B cell (primary cell): ENCODE measurements at regions not wholly inside any gene's neighbourhood (a gene's known extent, or its start where the extent isn't known, plus 50 kb on each side); places are given as distances from the start of the nearest gene placed in this dataset.

Experiments used
- ATAC-seq: fragments of 200-7000 bp; cut with Tn5 transposase; one replicate; pipeline ENCODE4 v1.10.0; 2021; ENCODE audit warnings: low read depth, mild to moderate bottlenecking, moderate number of reproducible peaks, moderate library complexity
- CTCF ChIA-PET: fragments of 350-600 bp; sonication (Branson Sonifier 250); formaldehyde crosslinking; loops from one replicate; lab custom pipeline; 2021; ENCODE audit warnings: antibody characterized with exemption, inconsistent platforms; lab: Charles Lee
- POLR2A ChIA-PET: fragments of 350-600 bp; sonication (Branson Sonifier 250); formaldehyde crosslinking; loops from one replicate; lab custom pipeline; 2021; ENCODE audit warnings: antibody characterized with exemption; lab: Charles Lee
- DNase-seq: peaks from one replicate; pipeline ENCODE4 v3.0.0; 2013
- H2AFZ ChIP-seq: 2 replicates; pipeline ENCODE4 v1.6.1; 2012; ENCODE audit warnings: mild to moderate bottlenecking, low read depth, low read length; ENCODE audit not compliant: insufficient read depth, poor library complexity, severe bottlenecking
- H3K27ac ChIP-seq, 2 donors: 1 replicate in 1 of 2; 2 replicates in 1 of 2; pipeline ENCODE4 v1.5.1; 2012 to 2013; ENCODE audit warnings: low read length in 2 of 2, mild to moderate bottlenecking in 2 of 2, moderate library complexity in 1 of 2
- H3K27me3 ChIP-seq, 4 experiments: fragments of 200-600 bp in 1 of 4; sonication (generic) in 1 of 4; replicated peaks in 1 of 4; 1 replicate in 2 of 4; 2 replicates in 2 of 4; pipeline versions ENCODE4 v1.6.1 to v1.7.0; 2013 to 2016; ENCODE audit warnings: low read length in 3 of 4, mild to moderate bottlenecking in 2 of 4, mixed read lengths in 1 of 4, moderate library complexity in 1 of 4; ENCODE audit not compliant: insufficient read depth in 4 of 4, control insufficient read depth in 3 of 4; ENCODE audit errors: control extremely low read depth in 1 of 4
- H3K36me3 ChIP-seq, 2 experiments: replicated peaks in 1 of 2; 1 replicate in 1 of 2; 2 replicates in 1 of 2; pipeline versions ENCODE4 v1.6.1 to v1.7.1; 2013; ENCODE audit warnings: low read length in 1 of 2; ENCODE audit not compliant: insufficient read depth in 2 of 2, control insufficient read depth in 1 of 2; ENCODE audit errors: control extremely low read depth in 1 of 2, extremely low read depth in 1 of 2
- H3K4me1 ChIP-seq, 2 donors: fragments of 200-600 bp in 1 of 2; sonication (generic) in 1 of 2; 1 replicate in 1 of 2; 2 replicates in 1 of 2; pipeline versions ENCODE4 v1.5.1 to v1.6.1; 2013 to 2017; ENCODE audit warnings: low read length in 2 of 2; ENCODE audit not compliant: control insufficient read depth in 2 of 2, insufficient read depth in 2 of 2
- H3K4me2 ChIP-seq: replicated peaks from 2 replicates; pipeline ENCODE3; 2012; ENCODE audit warnings: mild to moderate bottlenecking, low read depth, low read length; ENCODE audit not compliant: poor library complexity, severe bottlenecking
- H3K4me3 ChIP-seq, 5 experiments: fragments of 200-600 bp in 1 of 5; sonication (generic) in 1 of 5; 1 replicate in 3 of 5; 2 replicates in 2 of 5; pipeline versions ENCODE4 v1.5.1 to v1.7.0; 2011 to 2016; ENCODE audit warnings: low read length in 4 of 5, mild to moderate bottlenecking in 4 of 5, low read depth in 2 of 5, control low read depth in 1 of 5, moderate library complexity in 1 of 5; ENCODE audit not compliant: insufficient read depth in 1 of 5; ENCODE audit errors: control extremely low read depth in 1 of 5, extremely low read depth in 1 of 5
- H3K79me2 ChIP-seq: fragments of 200-600 bp; sonication (generic); one replicate; pipeline ENCODE4 v1.6.0; 2016; ENCODE audit warnings: low read length; ENCODE audit not compliant: control insufficient read depth, insufficient read depth
- H3K9ac ChIP-seq: fragments of 200-600 bp; sonication (generic); 2 replicates; pipeline ENCODE4 v1.6.1; 2017; ENCODE audit warnings: mild to moderate bottlenecking, low read length, moderate library complexity
- H3K9me3 ChIP-seq, 3 donors: one replicate each; pipeline versions ENCODE4 v1.6.1 to v1.7.1; 2013; ENCODE audit warnings: low read length in 2 of 3; ENCODE audit not compliant: control insufficient read depth in 2 of 3, insufficient read depth in 1 of 3; ENCODE audit errors: control extremely low read depth in 1 of 3
- H4K20me1 ChIP-seq: 2 replicates; pipeline ENCODE4 v1.6.0; 2012; ENCODE audit warnings: mild to moderate bottlenecking, low read length; ENCODE audit not compliant: insufficient read depth, control insufficient read depth, poor library complexity, severe bottlenecking
- H3K27ac Mint-ChIP-seq: one replicate; pipeline ENCODE4 v1.8.0; 2021; ENCODE audit warnings: mixed read lengths
- H3K27me3 Mint-ChIP-seq: one replicate; pipeline ENCODE4 v1.8.0; 2021; ENCODE audit warnings: mixed read lengths
- H3K4me1 Mint-ChIP-seq: one replicate; pipeline ENCODE4 v1.8.0; 2021; ENCODE audit warnings: mixed read lengths
- H3K4me3 Mint-ChIP-seq: one replicate; pipeline ENCODE4 v1.8.0; 2021; ENCODE audit warnings: mixed read lengths
- H3K9me3 Mint-ChIP-seq: one replicate; pipeline ENCODE4 v1.8.0; 2022; ENCODE audit warnings: mixed read lengths; ENCODE audit not compliant: insufficient read depth
- EZH2 ChIP-seq: IDR thresholded peaks from 2 replicates; pipeline ENCODE4 v1.6.1; 2012; ENCODE audit warnings: borderline replicate concordance, low read depth, mild to moderate bottlenecking, moderate library complexity, low read length; ENCODE audit not compliant: insufficient read depth, poor library complexity, severe bottlenecking
- WGBS: methylation state at CpG from one replicate; pipeline ENCODE4 v1.1.5; 2013; ENCODE audit warnings: missing lambda C conversion rate; ENCODE audit not compliant: insufficient coverage; 5-methylcytosine and 5-hydroxymethylcytosine counted together
- intact Hi-C: fragments of 100-400 bp; cut with micrococcal nuclease; formaldehyde crosslinking; loops from one replicate; pipeline ENCODE4 v1.10.0; 2022
- TF ChIP-seq, protein P1 (sequence below): fragments of 200-600 bp; IDR thresholded peaks from one replicate; pipeline ENCODE4 v1.8.0; 2022; ENCODE audit warnings: antibody characterized with exemption, mild to moderate bottlenecking

- Histone ChIP-seq H3K79me2 (no peaks in the 10 kb centered on the region), H3K9me3 (peaks cover 0 to 7% (median 0%) of the 10 kb centered on the region in 3 donors), H3K27ac (no peak overlapping the region), H4K20me1 (no peaks in the 10 kb centered on the region), H3K4me3 (no peak overlapping the region), H2AFZ (no peak overlapping the region), H3K36me3 (no peaks in the 10 kb centered on the region), H3K4me2 (no peak overlapping the region), H3K4me1 (no peaks in the 10 kb centered on the region), H3K27me3 (no peaks in the 10 kb centered on the region), H3K9ac (no peak overlapping the region)
- no peaks in the 10 kb centered on the region for H3K4me1 Mint-ChIP-seq
- ATAC-seq (no peak), DNase-seq (no peak)
- H3K4me3 Mint-ChIP-seq: no peak overlapping the region
- intact Hi-C loops: no loop called here
- TF ChIP-seq, protein P1, sequence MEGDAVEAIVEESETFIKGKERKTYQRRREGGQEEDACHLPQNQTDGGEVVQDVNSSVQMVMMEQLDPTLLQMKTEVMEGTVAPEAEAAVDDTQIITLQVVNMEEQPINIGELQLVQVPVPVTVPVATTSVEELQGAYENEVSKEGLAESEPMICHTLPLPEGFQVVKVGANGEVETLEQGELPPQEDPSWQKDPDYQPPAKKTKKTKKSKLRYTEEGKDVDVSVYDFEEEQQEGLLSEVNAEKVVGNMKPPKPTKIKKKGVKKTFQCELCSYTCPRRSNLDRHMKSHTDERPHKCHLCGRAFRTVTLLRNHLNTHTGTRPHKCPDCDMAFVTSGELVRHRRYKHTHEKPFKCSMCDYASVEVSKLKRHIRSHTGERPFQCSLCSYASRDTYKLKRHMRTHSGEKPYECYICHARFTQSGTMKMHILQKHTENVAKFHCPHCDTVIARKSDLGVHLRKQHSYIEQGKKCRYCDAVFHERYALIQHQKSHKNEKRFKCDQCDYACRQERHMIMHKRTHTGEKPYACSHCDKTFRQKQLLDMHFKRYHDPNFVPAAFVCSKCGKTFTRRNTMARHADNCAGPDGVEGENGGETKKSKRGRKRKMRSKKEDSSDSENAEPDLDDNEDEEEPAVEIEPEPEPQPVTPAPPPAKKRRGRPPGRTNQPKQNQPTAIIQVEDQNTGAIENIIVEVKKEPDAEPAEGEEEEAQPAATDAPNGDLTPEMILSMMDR: no peak
- no peak for TF ChIP-seq EZH2
- WGBS: 80% methylated on average over 1 of the region's 4 CpGs
- H3K27me3 Mint-ChIP-seq: no peaks in the 10 kb centered on the region
- ChIA-PET CTCF (interaction anchor here (0.6 kb wide), 1 partner anchor 26 kb away, joined by 3 read pairs; no protein-coding TSS in a partner anchor), POLR2A (no interaction called here)
- H3K9me3 Mint-ChIP-seq: peaks cover 2% of the 10 kb centered on the region
- H3K27ac Mint-ChIP-seq: no peak overlapping the region
Observed at GRCh38 chr9:23379842-23380241, 446.2 kb downstream of the ELAVL2 start.

DNA sequence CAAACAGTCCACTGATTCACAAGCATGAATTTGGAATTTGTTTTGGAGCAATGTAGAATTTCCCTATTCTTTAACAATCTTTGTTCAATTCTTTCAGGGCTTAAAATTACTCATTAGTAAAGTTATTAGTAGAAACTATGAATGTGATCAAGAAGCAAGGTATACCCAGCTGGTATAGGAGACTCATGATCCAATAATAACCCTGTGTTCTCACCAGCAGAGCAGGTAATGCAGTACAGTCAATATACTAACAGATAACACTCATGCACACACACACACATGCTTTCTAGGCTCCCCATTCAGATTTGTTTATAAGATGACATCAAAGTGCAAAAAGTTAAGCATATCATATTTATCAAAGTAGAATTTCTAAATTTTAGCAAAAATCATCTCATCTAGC lies 445.2 kb downstream of the ELAVL2 start:
- ChIA-PET POLR2A (no interaction called here), CTCF (no interaction called here)
- Mint-ChIP-seq H3K27me3 (no peaks in the 10 kb centered on the region), H3K9me3 (peaks cover 2% of the 10 kb centered on the region), H3K4me1 (no peaks in the 10 kb centered on the region), H3K27ac (no peak overlapping the region), H3K4me3 (no peak overlapping the region)
- no peaks in the 10 kb centered on the region for H4K20me1 ChIP-seq
- ATAC-seq (no peak), DNase-seq (no peak)
- no peak overlapping the region for H3K9ac ChIP-seq
- H3K9me3 ChIP-seq: peaks cover 0 to 7% (median 0%) of the 10 kb centered on the region in 3 donors
- H3K27me3 ChIP-seq: no peaks in the 10 kb centered on the region
- TF ChIP-seq EZH2: no peak
- TF ChIP-seq, protein P1: no peak
- no peaks in the 10 kb centered on the region for H3K4me1 ChIP-seq
- H3K4me2 ChIP-seq: no peak overlapping the region
- no peaks in the 10 kb centered on the region for H3K79me2 ChIP-seq
- H2AFZ ChIP-seq: no peak overlapping the region
- no peak overlapping the region for H3K4me3 ChIP-seq
- H3K36me3 ChIP-seq: no peaks in the 10 kb centered on the region
- intact Hi-C loops: no loop called here
- no peak overlapping the region for H3K27ac ChIP-seq
